ENCODE measurements at regions not wholly inside any gene's neighbourhood (a gene's known extent, or its start where the extent isn't known, plus 50 kb on each side); places are given as distances from the start of the nearest gene placed in this dataset.

- intact Hi-C loops (cut with DNase I; ENCODE audit: low total_unique reads) (no loop called here), in situ Hi-C loops (cut with MboI; ENCODE audit: low sequenced_read_pairs in 4 of 4) (no loop called here)
- TF ChIP-seq CTCF (IDR thresholded peaks at IDR 0.05 in 4 of 5, conservative IDR thresholded peaks at IDR 0.05 in 1 of 5) (no peak), POLR2A (IDR thresholded peaks at IDR 0.05) (no peak)
- no peak for ATAC-seq
- Histone ChIP-seq H3K27ac (no peak overlapping the region), H3K27me3 (peaks cover 38 to 40% (median 39%) of the 10 kb centered on the region in 3 donors), H3K9me3 (no peaks in the 10 kb centered on the region), H3K4me1 (peaks cover 4 to 12% of the 10 kb centered on the region in 2 donors), H3K4me3 (peak overlapping the region; percentile 34 to 49 (median 46)), H3K36me3 (no peaks in the 10 kb centered on the region)
- DNase-seq: no peak
These were observed 2183.9 kb upstream of the TENM3 start for GRCh38 chr4:180059216-180059881.

GRCh38 chr4:180060159-180060889 lies 2182.9 kb upstream of the TENM3 start:
- in situ Hi-C loops (cut with MboI; ENCODE audit: low sequenced_read_pairs in 4 of 4): no loop called here
- no peak for ATAC-seq
- no peak for DNase-seq

GRCh38 chr4:180081072-180081471 lies 2162.1 kb upstream of the TENM3 start:
- intact Hi-C loops (cut with DNase I; ENCODE audit: low total_unique reads) (no loop called here), in situ Hi-C loops (cut with MboI; ENCODE audit: low sequenced_read_pairs in 4 of 4) (no loop called here)
- Histone ChIP-seq H3K9me3 (no peaks in the 10 kb centered on the region), H3K4me3 (no peak overlapping the region), H3K27me3 (no peaks in the 10 kb centered on the region), H3K4me1 (no peaks in the 10 kb centered on the region), H3K27ac (no peak overlapping the region), H3K36me3 (no peaks in the 10 kb centered on the region)
- ATAC-seq: no peak
- no peak for TF ChIP-seq CTCF (IDR thresholded peaks at IDR 0.05 in 4 of 5, conservative IDR thresholded peaks at IDR 0.05 in 1 of 5)
- TF ChIP-seq POLR2A (IDR thresholded peaks at IDR 0.05): no peak
- no peak for DNase-seq

More at GRCh38 chr4:180060159-180060889, 2182.9 kb upstream of the TENM3 start:
- Histone ChIP-seq H3K27ac (no peak overlapping the region), H3K27me3 (peaks cover 38 to 40% (median 39%) of the 10 kb centered on the region in 3 donors), H3K9me3 (no peaks in the 10 kb centered on the region), H3K4me3 (no peak overlapping the region), H3K4me1 (peaks cover 4 to 12% of the 10 kb centered on the region in 2 donors), H3K36me3 (no peaks in the 10 kb centered on the region)
- intact Hi-C loops (cut with DNase I; ENCODE audit: low total_unique reads): no loop called here
- TF ChIP-seq POLR2A (IDR thresholded peaks at IDR 0.05): no peak
- TF ChIP-seq CTCF (IDR thresholded peaks at IDR 0.05 in 4 of 5, conservative IDR thresholded peaks at IDR 0.05 in 1 of 5): no peak

- ATAC-seq (no peak), DNase-seq (no peak)
- intact Hi-C loops (cut with DNase I; ENCODE audit: low total_unique reads): no loop called here
- H3K27me3 ChIP-seq: no peaks in the 10 kb centered on the region
- TF ChIP-seq POLR2A (IDR thresholded peaks at IDR 0.05): no peak
- TF ChIP-seq CTCF (IDR thresholded peaks at IDR 0.05 in 4 of 5, conservative IDR thresholded peaks at IDR 0.05 in 1 of 5): no peak
- H3K9me3 ChIP-seq: no peaks in the 10 kb centered on the region
- no peaks in the 10 kb centered on the region for H3K4me1 ChIP-seq
- in situ Hi-C loops (cut with MboI; ENCODE audit: low sequenced_read_pairs in 4 of 4): no loop called here
- H3K27ac ChIP-seq: no peak overlapping the region
- H3K4me3 ChIP-seq: no peak overlapping the region
- H3K36me3 ChIP-seq: no peaks in the 10 kb centered on the region
These were observed 2158.6 kb upstream of the TENM3 start for GRCh38 chr4:180084561-180084960.

Measured in gastrocnemius medialis (tissue), 4 donors.